Hepatocyte (in vitro differentiated cells): ENCODE measurements at regions not wholly inside any gene's neighbourhood (a gene's known extent, or its start where the extent isn't known, plus 50 kb on each side); places are given as distances from the start of the nearest gene placed in this dataset.

Source experiments
- EZH2 ChIP-seq: fragments of 200-600 bp; sonication (generic); IDR thresholded peaks from 2 replicates; pipeline ENCODE4 v1.6.1; 2016; ENCODE audit warnings: antibody characterized with exemption, mild to moderate bottlenecking, borderline replicate concordance
- EZH2phosphoT487 ChIP-seq: fragments of 200-600 bp; sonication (generic); IDR thresholded peaks from one replicate; pipeline ENCODE4 v1.6.1; 2018; ENCODE audit warnings: antibody characterized with exemption, mild to moderate bottlenecking, low read depth, moderate library complexity; ENCODE audit not compliant: unreplicated experiment, severe bottlenecking
- TF ChIP-seq, protein P1 (sequence below): fragments of 200-600 bp; sonication (generic); IDR thresholded peaks from 2 replicates; pipeline ENCODE4 v1.5.1; 2016; ENCODE audit warnings: antibody characterized with exemption, mild to moderate bottlenecking; ENCODE audit not compliant: poor library complexity

DNA sequence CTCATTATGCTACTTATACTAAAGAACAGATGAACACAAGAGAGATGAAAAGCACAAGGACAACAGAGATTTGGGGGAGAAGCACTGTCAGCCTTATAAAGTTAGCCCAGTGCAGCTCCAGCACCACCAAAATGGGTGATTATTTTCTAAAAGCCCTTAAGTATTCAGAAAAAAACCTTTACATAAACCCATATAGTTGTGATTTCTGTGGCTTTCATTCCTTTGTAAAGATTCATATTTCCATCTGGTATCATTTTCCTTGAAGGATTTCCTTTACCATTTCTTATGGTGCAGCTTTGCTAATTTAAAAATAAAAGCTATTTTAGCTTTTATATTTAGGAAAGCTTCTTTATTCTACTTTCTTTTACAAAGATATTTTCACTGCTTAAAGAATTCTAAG, 311.0 kb downstream of the TMEM167A start:
- TF ChIP-seq, protein P1, sequence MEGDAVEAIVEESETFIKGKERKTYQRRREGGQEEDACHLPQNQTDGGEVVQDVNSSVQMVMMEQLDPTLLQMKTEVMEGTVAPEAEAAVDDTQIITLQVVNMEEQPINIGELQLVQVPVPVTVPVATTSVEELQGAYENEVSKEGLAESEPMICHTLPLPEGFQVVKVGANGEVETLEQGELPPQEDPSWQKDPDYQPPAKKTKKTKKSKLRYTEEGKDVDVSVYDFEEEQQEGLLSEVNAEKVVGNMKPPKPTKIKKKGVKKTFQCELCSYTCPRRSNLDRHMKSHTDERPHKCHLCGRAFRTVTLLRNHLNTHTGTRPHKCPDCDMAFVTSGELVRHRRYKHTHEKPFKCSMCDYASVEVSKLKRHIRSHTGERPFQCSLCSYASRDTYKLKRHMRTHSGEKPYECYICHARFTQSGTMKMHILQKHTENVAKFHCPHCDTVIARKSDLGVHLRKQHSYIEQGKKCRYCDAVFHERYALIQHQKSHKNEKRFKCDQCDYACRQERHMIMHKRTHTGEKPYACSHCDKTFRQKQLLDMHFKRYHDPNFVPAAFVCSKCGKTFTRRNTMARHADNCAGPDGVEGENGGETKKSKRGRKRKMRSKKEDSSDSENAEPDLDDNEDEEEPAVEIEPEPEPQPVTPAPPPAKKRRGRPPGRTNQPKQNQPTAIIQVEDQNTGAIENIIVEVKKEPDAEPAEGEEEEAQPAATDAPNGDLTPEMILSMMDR = no peak
- TF ChIP-seq EZH2phosphoT487 (no peak), EZH2 (no peak)
